HEK293 (cell line): ENCODE measurements at regions not wholly inside any gene's neighbourhood (a gene's known extent, or its start where the extent isn't known, plus 50 kb on each side); places are given as distances from the start of the nearest gene placed in this dataset.

ENCODE experiments used
- CTCF ChIA-PET: fragments of 350-600 bp; formaldehyde crosslinking; extraction: SDS; loops from one replicate; lab custom pipeline; 2021; ENCODE audit warnings: antibody characterized with exemption; lab: Yijun Ruan, JAX
- POLR2A ChIA-PET: fragments of 300-600 bp; formaldehyde crosslinking; extraction: SDS; loops from one replicate; lab custom pipeline; 2020; ENCODE audit warnings: antibody characterized with exemption, inconsistent platforms; lab: Yijun Ruan, JAX
- H3K27ac ChIP-seq: fragments of 200-500 bp; sonication (Bioruptor generic); 2 replicates; pipeline ENCODE4 v1.5.1; 2014; ENCODE audit warnings: low read depth, low read length, control low read depth, inconsistent platforms; ENCODE audit errors: extremely low read depth
- H3K36me3 ChIP-seq, 2 experiments: fragments of 200-500 bp in 1 of 2; sonication (Bioruptor generic) in 1 of 2; 1 replicate in 1 of 2; 2 replicates in 1 of 2; pipeline ENCODE4 v1.5.1; 2014 to 2017; ENCODE audit warnings: inconsistent platforms in 2 of 2, low read length in 2 of 2; ENCODE audit not compliant: control insufficient read depth in 2 of 2, insufficient read depth in 1 of 2
- H3K4me1 ChIP-seq: fragments of 200-500 bp; sonication (Bioruptor generic); 2 replicates; pipeline ENCODE4 v1.5.1; 2014; ENCODE audit warnings: mild to moderate bottlenecking, low read length, inconsistent platforms; ENCODE audit not compliant: control insufficient read depth, insufficient read depth
- H3K4me3 ChIP-seq: 2 replicates; pipeline ENCODE4 v1.5.1; 2011; ENCODE audit warnings: low read depth, mild to moderate bottlenecking, control low read depth, low read length, moderate library complexity
- H3K9me3 ChIP-seq: fragments of 200-500 bp; sonication (Bioruptor generic); 2 replicates; pipeline ENCODE4 v1.5.1; 2014; ENCODE audit warnings: low read depth, low read length, inconsistent platforms; ENCODE audit not compliant: control insufficient read depth, insufficient read depth
- OSR2 ChIP-seq: fragments of 450-650 bp; formaldehyde crosslinking; IDR thresholded peaks from 2 replicates; pipeline ENCODE4 v1.5.1; 2016; ENCODE audit warnings: missing biosample characterization, missing genetic modification characterization
- SP3 ChIP-seq: fragments of 450-650 bp; formaldehyde crosslinking; IDR thresholded peaks from 2 replicates; pipeline ENCODE4 v1.5.1; 2016; ENCODE audit warnings: missing biosample characterization, missing genetic modification characterization
- ZNF184 ChIP-seq: fragments of 450-650 bp; IDR thresholded peaks from 2 replicates; pipeline ENCODE4 v1.5.1; 2018; ENCODE audit warnings: missing biosample characterization, mild to moderate bottlenecking, missing genetic modification characterization
- ZNF211 ChIP-seq: fragments of 450-650 bp; formaldehyde crosslinking; IDR thresholded peaks from 2 replicates; pipeline ENCODE4 v1.5.1; 2016; ENCODE audit warnings: low read depth, missing biosample characterization, missing genetic modification characterization
- ZNF214 ChIP-seq: fragments of 450-650 bp; formaldehyde crosslinking; IDR thresholded peaks from 2 replicates; pipeline ENCODE4 v1.5.1; 2017; ENCODE audit warnings: missing biosample characterization, mild to moderate bottlenecking, missing genetic modification characterization, borderline replicate concordance
- ZNF311 ChIP-seq: fragments of 450-650 bp; formaldehyde crosslinking; IDR thresholded peaks from 2 replicates; pipeline ENCODE4 v1.5.1; 2017; ENCODE audit warnings: missing biosample characterization, missing genetic modification characterization, borderline replicate concordance
- ZNF394 ChIP-seq: fragments of 450-650 bp; formaldehyde crosslinking; IDR thresholded peaks from 2 replicates; pipeline ENCODE4 v1.5.1; 2016; ENCODE audit warnings: missing biosample characterization, missing genetic modification characterization, mild to moderate bottlenecking, moderate library complexity, borderline replicate concordance
- ZNF530 ChIP-seq: fragments of 450-650 bp; formaldehyde crosslinking; IDR thresholded peaks from 2 replicates; pipeline ENCODE4 v1.5.1; 2016; ENCODE audit warnings: low read depth, missing biosample characterization, missing genetic modification characterization
- ZNF701 ChIP-seq: fragments of 450-650 bp; formaldehyde crosslinking; IDR thresholded peaks from 2 replicates; pipeline ENCODE4 v1.5.1; 2016; ENCODE audit warnings: missing biosample characterization, missing genetic modification characterization
- ZNF76 ChIP-seq: fragments of 450-650 bp; formaldehyde crosslinking; IDR thresholded peaks from 2 replicates; pipeline ENCODE4; 2016; ENCODE audit warnings: low read depth, missing biosample characterization, missing genetic modification characterization, borderline replicate concordance
- ZNF768 ChIP-seq: fragments of 450-650 bp; formaldehyde crosslinking; IDR thresholded peaks from 2 replicates; pipeline ENCODE4 v1.5.1; 2018; ENCODE audit warnings: missing biosample characterization, mild to moderate bottlenecking, missing genetic modification characterization
- ZNF843 ChIP-seq: fragments of 450-650 bp; formaldehyde crosslinking; IDR thresholded peaks from 2 replicates; pipeline ENCODE4 v1.5.1; 2016; ENCODE audit warnings: missing biosample characterization, missing genetic modification characterization
- ZSCAN23 ChIP-seq: fragments of 450-650 bp; formaldehyde crosslinking; IDR thresholded peaks from 2 replicates; pipeline ENCODE4 v1.5.1; 2016; ENCODE audit warnings: missing biosample characterization, missing genetic modification characterization
- TF ChIP-seq, protein P1 (sequence below): fragments of 450-650 bp; formaldehyde crosslinking; IDR thresholded peaks from 2 replicates; pipeline ENCODE4 v1.5.1; 2017; ENCODE audit warnings: missing biosample characterization, missing genetic modification characterization
- TF ChIP-seq, protein P2 (sequence below): fragments of 450-650 bp; formaldehyde crosslinking; IDR thresholded peaks from 2 replicates; pipeline ENCODE4 v1.5.1; 2016; ENCODE audit warnings: missing biosample characterization, missing genetic modification characterization, borderline replicate concordance

- Histone ChIP-seq H3K4me3 (no peak overlapping the region), H3K27ac (no peak overlapping the region), H3K4me1 (no peaks in the 10 kb centered on the region), H3K9me3 (no peaks in the 10 kb centered on the region), H3K36me3 (no peaks in the 10 kb centered on the region)
- TF ChIP-seq ZNF76 (tag by site-specific recombination): no peak
- no peak for TF ChIP-seq ZNF843 (tag by site-specific recombination)
- TF ChIP-seq, protein P1, sequence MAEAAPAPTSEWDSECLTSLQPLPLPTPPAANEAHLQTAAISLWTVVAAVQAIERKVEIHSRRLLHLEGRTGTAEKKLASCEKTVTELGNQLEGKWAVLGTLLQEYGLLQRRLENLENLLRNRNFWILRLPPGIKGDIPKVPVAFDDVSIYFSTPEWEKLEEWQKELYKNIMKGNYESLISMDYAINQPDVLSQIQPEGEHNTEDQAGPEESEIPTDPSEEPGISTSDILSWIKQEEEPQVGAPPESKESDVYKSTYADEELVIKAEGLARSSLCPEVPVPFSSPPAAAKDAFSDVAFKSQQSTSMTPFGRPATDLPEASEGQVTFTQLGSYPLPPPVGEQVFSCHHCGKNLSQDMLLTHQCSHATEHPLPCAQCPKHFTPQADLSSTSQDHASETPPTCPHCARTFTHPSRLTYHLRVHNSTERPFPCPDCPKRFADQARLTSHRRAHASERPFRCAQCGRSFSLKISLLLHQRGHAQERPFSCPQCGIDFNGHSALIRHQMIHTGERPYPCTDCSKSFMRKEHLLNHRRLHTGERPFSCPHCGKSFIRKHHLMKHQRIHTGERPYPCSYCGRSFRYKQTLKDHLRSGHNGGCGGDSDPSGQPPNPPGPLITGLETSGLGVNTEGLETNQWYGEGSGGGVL (tag by site-specific recombination): no peak
- POLR2A ChIA-PET: no interaction called here
- CTCF ChIA-PET: no interaction called here
Observed at GRCh38 chr4:45410701-45411210, 684.4 kb upstream of the GNPDA2 start.

- Histone ChIP-seq H3K27ac (no peak overlapping the region), H3K4me3 (no peak overlapping the region), H3K9me3 (no peaks in the 10 kb centered on the region), H3K4me1 (no peaks in the 10 kb centered on the region), H3K36me3 (no peaks in the 10 kb centered on the region)
- CTCF ChIA-PET: no interaction called here
- POLR2A ChIA-PET: no interaction called here
- no peak for TF ChIP-seq SP3 (tag by site-specific recombination)
- TF ChIP-seq ZNF768 (tag by site-specific recombination): no peak
- TF ChIP-seq ZNF701 (tag by site-specific recombination): no peak
- no peak for TF ChIP-seq OSR2 (tag by site-specific recombination)
- no peak for TF ChIP-seq ZNF211
- TF ChIP-seq ZNF214 (tag by site-specific recombination): no peak
- TF ChIP-seq ZNF184 (tag by site-specific recombination): no peak
- no peak for TF ChIP-seq ZNF530 (tag by site-specific recombination)
- no peak for TF ChIP-seq ZSCAN23 (tag by site-specific recombination)
- no peak for TF ChIP-seq ZNF394 (tag by site-specific recombination)
- no peak for TF ChIP-seq ZNF311 (tag by site-specific recombination)
Observed at GRCh38 chr4:45409536-45409935, 683.2 kb upstream of the GNPDA2 start.

DNA sequence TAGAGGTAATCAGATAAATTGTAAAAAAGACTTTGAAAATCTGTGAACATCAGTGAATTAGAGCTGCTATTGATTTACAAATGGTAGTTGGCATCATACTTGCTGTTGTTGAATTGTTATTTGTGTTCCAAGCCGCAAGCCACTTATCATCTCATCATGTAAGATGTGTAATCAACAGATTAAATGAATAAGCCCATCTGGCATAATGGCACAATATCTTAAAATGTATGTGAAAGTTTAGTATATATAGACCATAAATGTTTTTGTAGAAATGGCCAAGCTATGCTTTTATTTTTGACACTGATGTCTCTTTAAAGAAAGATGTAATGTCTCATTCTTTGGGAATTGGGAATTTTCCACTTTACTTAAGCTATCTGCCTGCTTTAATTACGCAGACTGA lies 682.6 kb upstream of the GNPDA2 start:
- POLR2A ChIA-PET: no interaction called here
- TF ChIP-seq, protein P2, sequence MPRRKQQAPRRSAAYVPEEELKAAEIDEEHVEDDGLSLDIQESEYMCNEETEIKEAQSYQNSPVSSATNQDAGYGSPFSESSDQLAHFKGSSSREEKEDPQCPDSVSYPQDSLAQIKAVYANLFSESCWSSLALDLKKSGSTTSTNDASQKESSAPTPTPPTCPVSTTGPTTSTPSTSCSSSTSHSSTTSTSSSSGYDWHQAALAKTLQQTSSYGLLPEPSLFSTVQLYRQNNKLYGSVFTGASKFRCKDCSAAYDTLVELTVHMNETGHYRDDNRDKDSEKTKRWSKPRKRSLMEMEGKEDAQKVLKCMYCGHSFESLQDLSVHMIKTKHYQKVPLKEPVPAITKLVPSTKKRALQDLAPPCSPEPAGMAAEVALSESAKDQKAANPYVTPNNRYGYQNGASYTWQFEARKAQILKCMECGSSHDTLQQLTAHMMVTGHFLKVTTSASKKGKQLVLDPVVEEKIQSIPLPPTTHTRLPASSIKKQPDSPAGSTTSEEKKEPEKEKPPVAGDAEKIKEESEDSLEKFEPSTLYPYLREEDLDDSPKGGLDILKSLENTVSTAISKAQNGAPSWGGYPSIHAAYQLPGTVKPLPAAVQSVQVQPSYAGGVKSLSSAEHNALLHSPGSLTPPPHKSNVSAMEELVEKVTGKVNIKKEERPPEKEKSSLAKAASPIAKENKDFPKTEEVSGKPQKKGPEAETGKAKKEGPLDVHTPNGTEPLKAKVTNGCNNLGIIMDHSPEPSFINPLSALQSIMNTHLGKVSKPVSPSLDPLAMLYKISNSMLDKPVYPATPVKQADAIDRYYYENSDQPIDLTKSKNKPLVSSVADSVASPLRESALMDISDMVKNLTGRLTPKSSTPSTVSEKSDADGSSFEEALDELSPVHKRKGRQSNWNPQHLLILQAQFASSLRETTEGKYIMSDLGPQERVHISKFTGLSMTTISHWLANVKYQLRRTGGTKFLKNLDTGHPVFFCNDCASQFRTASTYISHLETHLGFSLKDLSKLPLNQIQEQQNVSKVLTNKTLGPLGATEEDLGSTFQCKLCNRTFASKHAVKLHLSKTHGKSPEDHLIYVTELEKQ: no peak
- TF ChIP-seq, all 188 proteins: peak for 0
- CTCF ChIA-PET: interaction anchor here (0.5 kb wide), 1 partner anchor 40 kb away, joined by 3 read pairs; no protein-coding TSS in a partner anchor

More for the DNA sequence above, 682.6 kb upstream of the GNPDA2 start:
- Histone ChIP-seq H3K36me3 (no peaks in the 10 kb centered on the region), H3K4me1 (no peaks in the 10 kb centered on the region), H3K9me3 (no peaks in the 10 kb centered on the region), H3K4me3 (no peak overlapping the region), H3K27ac (no peak overlapping the region)
